Right lobe of liver (tissue), 4 donors: ENCODE measurements at regions not wholly inside any gene's neighbourhood (a gene's known extent, or its start where the extent isn't known, plus 50 kb on each side); places are given as distances from the start of the nearest gene placed in this dataset.
"Not testable (repeated sequence)": the region's sequence is repeated elsewhere in the genome, so short reads cannot be mapped to it uniquely, and the experiment has no call there.

Experiments
- CTCF ChIP-seq, 4 donors: fragments of 200-600 bp in 3 of 4; fragments of 450-650 bp in 1 of 4; IDR thresholded peaks; one replicate each; pipeline versions ENCODE4 v1.5.1 to v1.8.0; 2016 to 2022; ENCODE audit warnings: antibody characterized with exemption in 4 of 4, mild to moderate bottlenecking in 2 of 4
- POLR2A ChIP-seq: fragments of 450-650 bp; IDR thresholded peaks from one replicate; pipeline ENCODE4 v1.6.1; 2017; ENCODE audit warnings: antibody characterized with exemption, mild to moderate bottlenecking
- donor health status: DM: no; HTN: no; CAD: no.
- donor health status: DM: no; HTN: no; CAD: no.
- donor health status: DM: no; HTN: yes; CAD: no.

- not testable (repeated sequence) for TF ChIP-seq CTCF (IDR thresholded peaks at IDR 0.05); POLR2A
These were observed 399.4 kb upstream of the TENM3 start for GRCh38 chr4:181843797-181844196.
